HUDEP-2 (cell line): ENCODE measurements at regions not wholly inside any gene's neighbourhood (a gene's known extent, or its start where the extent isn't known, plus 50 kb on each side); places are given as distances from the start of the nearest gene placed in this dataset.
"Not testable (repeated sequence)": the region's sequence is repeated elsewhere in the genome, so short reads cannot be mapped to it uniquely, and the experiment has no call there.

ENCODE experiments used
- DNase-seq, 76 experiments: peaks; one replicate each; lab custom pipeline; 2025; ENCODE audit not compliant: unreplicated experiment in 76 of 76; lab: John Stamatoyannopoulos, UW

- no peak for DNase-seq
These were observed 163.6 kb upstream of the SETMAR start for GRCh38 chr3:4139462-4140140.

DNA sequence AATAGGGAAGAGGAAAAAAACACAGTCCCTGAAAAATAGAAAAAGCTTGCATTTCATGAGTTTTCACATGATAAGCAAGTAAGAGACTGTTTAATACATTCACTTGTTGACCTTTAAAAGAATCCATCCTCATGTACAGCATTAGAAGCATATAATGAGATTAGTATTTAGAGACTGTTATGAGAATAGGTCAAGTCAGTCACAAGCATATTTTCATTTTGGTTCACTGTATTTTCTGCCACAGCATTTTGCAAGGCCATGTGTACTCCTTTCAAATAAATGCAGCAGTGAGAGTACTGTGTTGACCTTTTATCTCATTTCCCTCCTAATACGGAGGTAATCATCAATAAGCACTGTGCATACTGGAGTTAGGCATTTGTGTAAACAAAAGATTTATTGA lies 162.2 kb upstream of the SETMAR start:
- no peak for DNase-seq

- no peak for DNase-seq
These were observed 155.5 kb upstream of the SETMAR start for GRCh38 chr3:4147556-4148118.

DNA sequence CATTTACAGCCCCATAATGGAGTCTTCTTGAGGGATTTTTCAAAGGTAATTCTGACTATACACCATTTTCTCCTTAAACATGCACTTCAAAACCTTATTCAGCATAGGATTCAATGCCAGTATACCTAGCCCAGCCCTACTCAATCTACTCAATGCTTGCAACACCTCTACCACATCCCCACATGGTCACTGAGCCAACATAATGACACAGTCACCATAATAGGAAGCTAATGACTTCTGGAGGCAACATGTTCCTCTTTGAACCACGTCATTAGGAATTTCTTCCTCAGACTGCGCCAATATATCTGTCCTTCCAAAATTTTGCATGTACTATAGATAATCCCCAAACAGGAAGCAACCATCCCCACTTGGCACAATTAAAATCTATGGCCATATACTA lies 153.9 kb upstream of the SETMAR start:
- DNase-seq: no peak

DNA sequence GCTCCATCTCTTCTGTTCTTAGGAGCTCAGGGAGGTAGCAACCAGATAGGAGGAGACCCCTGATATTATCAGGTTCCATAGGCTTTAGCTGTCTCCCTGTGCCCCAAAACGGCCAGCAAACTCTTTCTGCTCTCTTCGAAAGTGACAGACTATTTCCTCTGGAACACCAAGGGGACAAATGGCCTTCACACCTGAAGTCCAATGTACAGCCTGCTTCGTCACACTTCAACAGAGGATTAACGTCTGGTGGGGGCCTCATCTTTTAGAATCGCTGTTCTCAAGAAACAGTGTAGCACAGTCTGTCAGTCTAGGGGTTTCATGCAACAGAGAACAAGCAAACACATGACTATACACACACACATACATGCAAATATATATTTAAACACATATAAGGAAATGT lies 152.4 kb upstream of the SETMAR start:
- no peak for DNase-seq

GRCh38 chr3:4151859-4152258 lies 151.3 kb upstream of the SETMAR start:
- no peak for DNase-seq

- no peak for DNase-seq
These were observed 149.4 kb upstream of the SETMAR start for GRCh38 chr3:4153771-4154170.

DNA sequence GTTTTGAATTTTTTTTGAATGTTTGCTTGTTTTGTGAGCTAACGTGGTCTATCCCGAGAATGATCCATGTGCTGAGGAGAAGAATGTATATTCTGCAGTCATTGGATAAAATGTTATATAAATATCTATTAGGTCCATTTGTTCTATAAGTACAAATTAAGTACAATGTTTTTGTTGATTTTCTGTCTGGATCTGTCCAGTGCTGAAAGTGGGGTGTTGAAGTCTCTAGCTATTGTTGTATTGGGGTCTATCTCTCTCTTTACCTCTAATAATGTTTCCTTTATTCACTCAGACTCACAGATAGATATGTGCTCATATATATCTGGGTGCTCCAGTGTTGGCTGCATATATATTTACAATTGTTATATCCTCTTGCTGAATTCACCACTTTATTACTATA lies 144.8 kb upstream of the SETMAR start:
- DNase-seq: no peak

- DNase-seq: no peak
These were observed 141.1 kb upstream of the SETMAR start for GRCh38 chr3:4162096-4162495.

DNA sequence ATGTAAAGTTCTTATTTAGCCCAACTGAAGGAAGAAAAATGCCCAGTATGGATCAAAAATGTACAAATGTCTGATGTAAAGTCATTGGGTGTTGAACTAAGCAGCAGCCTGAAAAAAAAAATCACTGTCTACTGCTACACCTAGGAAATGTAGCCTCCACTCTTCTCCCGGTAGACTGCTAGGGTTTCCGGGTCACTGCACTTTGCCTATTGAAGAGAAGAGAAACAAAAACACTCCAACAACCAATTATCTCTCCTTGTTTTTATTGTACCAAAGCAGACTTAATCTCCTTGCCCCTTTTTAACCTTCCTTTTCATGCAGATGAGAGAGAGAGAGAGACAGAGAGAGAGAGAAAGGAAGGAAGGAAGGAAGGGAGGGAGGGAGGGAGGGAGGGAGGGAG lies 140.2 kb upstream of the SETMAR start:
- no peak for DNase-seq

GRCh38 chr3:4166540-4166939 lies 136.6 kb upstream of the SETMAR start:
- no peak for DNase-seq

GRCh38 chr3:4167230-4167629 lies 135.9 kb upstream of the SETMAR start:
- not testable (repeated sequence) for DNase-seq

- DNase-seq: no peak
These were observed 128.4 kb upstream of the SETMAR start for GRCh38 chr3:4174791-4175190.

DNA sequence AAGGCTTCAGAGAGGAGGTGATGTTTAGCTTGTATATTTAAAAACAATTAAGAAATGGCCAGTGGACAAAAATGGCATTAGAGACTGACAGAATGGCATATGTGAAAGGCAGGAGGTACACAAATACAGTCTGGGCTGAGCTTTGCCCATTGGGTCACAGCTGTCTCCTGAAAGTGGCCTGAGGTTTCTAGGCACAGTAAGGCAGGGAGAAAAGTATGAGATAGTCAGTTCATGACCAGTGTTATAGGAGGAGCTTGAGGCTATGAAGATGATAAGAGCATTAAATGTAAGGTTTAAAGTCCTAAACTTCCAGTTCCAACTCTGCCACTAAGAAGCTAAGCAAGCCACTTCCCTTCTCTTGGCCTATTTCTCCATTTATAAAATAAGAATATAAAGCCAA lies 111.2 kb upstream of the SETMAR start:
- DNase-seq: no peak

DNA sequence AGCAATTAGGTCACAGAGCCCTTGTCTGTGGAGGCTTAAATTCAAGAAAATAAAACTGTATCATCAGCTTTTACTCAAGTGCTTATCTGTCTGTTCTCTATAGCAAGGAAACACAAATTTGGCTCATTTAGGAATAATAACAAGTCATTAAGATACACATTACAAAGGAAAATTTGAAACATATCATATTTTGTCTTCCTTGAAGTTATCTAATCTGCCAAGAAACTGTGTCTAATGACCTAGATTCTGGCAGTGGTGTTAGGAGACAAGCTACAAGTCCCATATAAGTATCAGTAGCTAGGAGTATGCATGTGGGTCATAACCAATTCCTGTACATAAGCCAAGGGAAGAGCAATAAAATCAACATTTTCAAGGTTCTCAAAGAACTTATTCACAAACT lies 108.2 kb upstream of the SETMAR start:
- DNase-seq: no peak

GRCh38 chr3:4196506-4197147 lies 106.5 kb upstream of the SETMAR start:
- no peak for DNase-seq

DNA sequence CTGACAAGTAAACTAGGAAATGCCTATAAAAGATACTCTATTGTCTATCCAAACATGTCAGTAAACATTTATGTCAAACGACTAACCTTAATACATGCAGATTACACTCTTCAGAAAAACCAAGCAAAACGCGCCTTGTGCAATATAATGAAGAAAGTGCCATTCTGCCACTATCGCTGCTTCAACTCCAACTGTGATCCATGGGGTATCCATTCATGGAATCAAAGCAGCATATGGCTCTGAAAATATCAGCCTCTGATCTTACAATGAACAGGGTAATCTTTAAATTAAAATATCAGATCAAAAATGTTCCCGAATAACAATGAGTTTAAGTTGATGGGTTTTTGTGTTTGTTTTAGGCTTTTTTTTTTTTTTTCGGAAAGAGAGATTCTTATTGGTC lies 105.5 kb upstream of the SETMAR start:
- no peak for DNase-seq

DNA sequence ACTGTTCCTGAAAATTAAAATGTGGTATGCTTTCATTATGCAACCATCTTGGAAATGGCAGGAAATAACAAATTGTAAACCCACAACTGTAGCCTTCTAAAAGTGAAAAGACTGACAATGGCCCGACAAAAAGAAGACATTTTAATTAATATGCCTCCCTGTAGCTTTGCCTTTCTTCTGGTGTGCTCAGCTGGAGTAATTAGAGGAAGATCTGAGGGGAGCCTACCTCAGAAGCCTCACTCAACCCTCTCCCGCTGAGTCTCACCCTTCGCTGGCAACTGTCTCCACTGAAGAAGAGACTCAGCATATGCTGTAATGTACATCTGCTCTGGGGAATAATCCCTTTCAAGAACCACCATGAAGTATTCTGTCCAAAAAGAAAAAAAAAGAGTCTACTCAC lies 104.7 kb upstream of the SETMAR start:
- DNase-seq: no peak

DNA sequence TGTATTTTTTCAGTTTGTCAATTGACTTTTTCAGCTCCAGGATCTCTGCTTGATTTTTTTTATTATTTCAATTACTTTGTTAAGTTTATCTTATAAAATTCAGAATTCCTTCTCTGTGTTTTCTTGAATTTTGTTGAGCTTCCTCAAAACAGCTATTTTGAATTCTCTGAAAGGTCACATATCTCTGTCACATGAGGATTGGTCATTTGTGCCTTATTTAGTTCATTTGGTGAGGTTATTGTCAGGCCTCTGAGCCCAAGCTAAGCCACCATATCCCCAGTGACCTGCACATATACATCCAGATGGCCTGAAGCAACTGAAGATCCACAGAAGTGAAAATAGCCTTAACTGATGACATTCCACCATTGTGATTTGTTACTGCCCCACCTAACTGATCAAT lies 98.4 kb upstream of the SETMAR start:
- DNase-seq: not testable (repeated sequence)

DNA sequence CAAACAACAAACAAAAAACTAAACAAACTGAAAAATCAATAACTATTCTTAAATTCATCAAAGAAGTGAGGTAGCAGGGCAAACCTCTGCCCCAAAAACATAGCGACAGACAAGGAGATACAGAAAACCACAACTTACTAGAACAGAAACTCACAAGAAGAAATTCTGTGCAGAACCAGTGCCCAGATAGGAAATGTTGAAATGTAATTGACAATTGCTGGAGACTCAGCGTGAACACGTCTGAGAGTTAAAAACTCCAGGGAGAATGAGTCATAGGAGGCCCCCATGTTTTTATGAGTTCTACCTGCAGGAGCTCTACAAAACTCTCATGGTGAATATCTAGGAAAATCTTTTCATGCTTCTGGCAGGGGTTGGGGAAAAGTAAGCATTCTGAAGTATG lies 95.5 kb upstream of the SETMAR start:
- DNase-seq: no peak

DNA sequence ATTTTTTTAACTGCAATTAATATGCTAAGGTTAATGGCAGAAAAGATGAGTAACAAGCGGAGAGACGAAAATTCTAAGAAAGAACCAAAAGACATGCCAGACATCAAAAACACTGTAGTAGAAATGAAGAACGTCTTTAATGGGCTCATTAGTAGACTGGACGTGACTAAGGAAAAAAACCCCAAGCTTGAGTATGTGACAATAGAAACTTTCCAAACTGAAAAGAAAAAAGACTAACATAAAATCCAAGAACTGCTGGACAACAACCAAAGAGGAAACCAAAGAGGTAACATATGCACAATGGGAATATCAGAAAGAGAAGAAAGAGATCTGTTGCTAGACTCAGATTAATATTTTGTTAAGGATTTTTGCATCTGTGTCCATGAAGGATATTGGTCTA lies 94.6 kb upstream of the SETMAR start:
- DNase-seq: no peak

DNA sequence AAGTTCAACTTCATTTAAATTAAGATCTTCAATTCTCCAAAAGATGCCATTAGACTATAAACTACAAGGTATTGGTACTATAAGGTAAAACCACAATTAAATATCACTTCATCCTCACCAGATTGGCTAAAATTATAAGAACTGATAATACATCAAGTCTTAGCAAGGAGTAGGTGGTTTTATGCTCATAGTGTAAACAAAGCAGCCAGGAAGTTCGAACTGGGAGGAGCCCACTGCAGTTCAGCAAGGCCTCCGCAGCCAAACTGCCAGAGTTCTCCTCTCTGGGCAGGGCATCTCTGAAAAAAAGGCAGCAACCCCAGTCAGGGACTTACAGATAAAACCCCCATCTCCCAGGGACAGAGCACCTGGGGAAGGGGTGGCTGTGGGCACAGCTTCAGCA lies 91.6 kb upstream of the SETMAR start:
- DNase-seq: no peak
